PFSK-1 (cell line): ENCODE measurements at regions not wholly inside any gene's neighbourhood (a gene's known extent, or its start where the extent isn't known, plus 50 kb on each side); places are given as distances from the start of the nearest gene placed in this dataset.

Experiments used
- FOXP2 ChIP-seq: optimal IDR thresholded peaks from 2 replicates; pipeline ENCODE3; 2011; ENCODE audit warnings: borderline replicate concordance, control low read depth, inconsistent platforms; ENCODE audit not compliant: insufficient read depth; ENCODE audit errors: extremely low read length, extremely low read depth
- POLR2AphosphoS5 ChIP-seq: IDR thresholded peaks from 2 replicates; pipeline ENCODE4 v1.6.1; 2012; ENCODE audit warnings: low read depth, mild to moderate bottlenecking, control low read depth, low read length, moderate library complexity
- SIN3A ChIP-seq: IDR thresholded peaks from 2 replicates; pipeline ENCODE4 v1.6.1; 2012; ENCODE audit warnings: mild to moderate bottlenecking, low read length, moderate library complexity, borderline replicate concordance; ENCODE audit not compliant: insufficient read depth
- TAF1 ChIP-seq: IDR thresholded peaks from 2 replicates; pipeline ENCODE4 v1.6.1; 2012; ENCODE audit warnings: low read length, control low read depth, borderline replicate concordance; ENCODE audit not compliant: insufficient read depth
- TF ChIP-seq, protein P1 (sequence below), 2 experiments: IDR thresholded peaks; 2 replicates each; pipeline versions ENCODE4 v1.6.1 to v1.8.0; 2011 to 2012; ENCODE audit warnings: low read depth in 2 of 2, low read length in 2 of 2, control low read depth in 1 of 2, inconsistent platforms in 1 of 2, mild to moderate bottlenecking in 1 of 2, moderate library complexity in 1 of 2; ENCODE audit not compliant: insufficient read depth in 1 of 2

GRCh38 chr2:150063432-150063889 lies 424.0 kb downstream of the RND3 start:
- TF ChIP-seq FOXP2 = no peak
- TF ChIP-seq, protein P1, sequence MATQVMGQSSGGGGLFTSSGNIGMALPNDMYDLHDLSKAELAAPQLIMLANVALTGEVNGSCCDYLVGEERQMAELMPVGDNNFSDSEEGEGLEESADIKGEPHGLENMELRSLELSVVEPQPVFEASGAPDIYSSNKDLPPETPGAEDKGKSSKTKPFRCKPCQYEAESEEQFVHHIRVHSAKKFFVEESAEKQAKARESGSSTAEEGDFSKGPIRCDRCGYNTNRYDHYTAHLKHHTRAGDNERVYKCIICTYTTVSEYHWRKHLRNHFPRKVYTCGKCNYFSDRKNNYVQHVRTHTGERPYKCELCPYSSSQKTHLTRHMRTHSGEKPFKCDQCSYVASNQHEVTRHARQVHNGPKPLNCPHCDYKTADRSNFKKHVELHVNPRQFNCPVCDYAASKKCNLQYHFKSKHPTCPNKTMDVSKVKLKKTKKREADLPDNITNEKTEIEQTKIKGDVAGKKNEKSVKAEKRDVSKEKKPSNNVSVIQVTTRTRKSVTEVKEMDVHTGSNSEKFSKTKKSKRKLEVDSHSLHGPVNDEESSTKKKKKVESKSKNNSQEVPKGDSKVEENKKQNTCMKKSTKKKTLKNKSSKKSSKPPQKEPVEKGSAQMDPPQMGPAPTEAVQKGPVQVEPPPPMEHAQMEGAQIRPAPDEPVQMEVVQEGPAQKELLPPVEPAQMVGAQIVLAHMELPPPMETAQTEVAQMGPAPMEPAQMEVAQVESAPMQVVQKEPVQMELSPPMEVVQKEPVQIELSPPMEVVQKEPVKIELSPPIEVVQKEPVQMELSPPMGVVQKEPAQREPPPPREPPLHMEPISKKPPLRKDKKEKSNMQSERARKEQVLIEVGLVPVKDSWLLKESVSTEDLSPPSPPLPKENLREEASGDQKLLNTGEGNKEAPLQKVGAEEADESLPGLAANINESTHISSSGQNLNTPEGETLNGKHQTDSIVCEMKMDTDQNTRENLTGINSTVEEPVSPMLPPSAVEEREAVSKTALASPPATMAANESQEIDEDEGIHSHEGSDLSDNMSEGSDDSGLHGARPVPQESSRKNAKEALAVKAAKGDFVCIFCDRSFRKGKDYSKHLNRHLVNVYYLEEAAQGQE (IDR thresholded peaks at IDR 0.05; ENCODE audit: insufficient read depth in 1 of 2, low read depth in 2 of 2, low read length in 2 of 2) = no peak
- no peak for TF ChIP-seq TAF1
- no peak for TF ChIP-seq POLR2AphosphoS5
- no peak for TF ChIP-seq SIN3A

DNA sequence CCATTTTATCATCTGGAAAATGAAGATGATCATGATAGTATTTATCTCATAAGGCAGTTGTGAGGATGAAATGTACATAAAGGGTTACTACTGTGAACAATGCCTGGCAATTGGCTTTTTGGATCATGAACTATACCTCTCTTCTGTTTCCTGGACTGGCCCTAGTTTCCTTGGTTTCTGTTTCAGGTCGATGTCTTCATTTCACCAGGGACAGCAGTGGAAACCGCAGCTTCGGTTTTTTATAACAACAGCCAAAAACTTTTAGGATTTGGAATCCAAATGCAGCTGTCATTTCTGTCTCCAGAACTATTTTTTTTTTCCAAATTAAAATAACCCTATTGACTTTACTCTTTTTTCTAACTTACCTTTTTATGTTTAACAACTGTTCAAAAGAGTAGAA lies 425.1 kb downstream of the RND3 start:
- TF ChIP-seq POLR2AphosphoS5 (no peak), SIN3A (no peak), FOXP2 (no peak), TAF1 (no peak)
- TF ChIP-seq, protein P1 (IDR thresholded peaks at IDR 0.05; ENCODE audit: insufficient read depth in 1 of 2, low read depth in 2 of 2, low read length in 2 of 2) = no peak

DNA sequence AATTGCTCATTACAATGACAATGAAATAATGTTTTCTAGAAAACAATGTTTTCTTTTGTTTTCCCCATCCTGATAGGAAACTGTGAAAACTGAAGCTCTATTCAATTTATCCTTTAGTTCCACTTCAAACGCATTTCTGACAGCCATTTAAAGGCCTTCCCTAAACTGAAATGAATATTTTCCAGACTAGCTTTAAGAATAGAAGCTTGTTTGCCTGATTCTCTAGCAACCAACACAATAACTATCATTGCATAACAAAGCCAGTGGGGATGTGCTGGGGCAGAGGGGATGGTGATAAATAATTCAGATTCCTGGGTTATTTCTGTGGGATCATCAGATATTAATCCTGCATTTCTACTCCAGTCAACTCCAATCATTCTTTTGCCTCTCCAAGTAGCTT lies 427.1 kb downstream of the RND3 start:
- TF ChIP-seq FOXP2 (no peak), TAF1 (no peak), POLR2AphosphoS5 (no peak), SIN3A (no peak)
- TF ChIP-seq, protein P1 (IDR thresholded peaks at IDR 0.05; ENCODE audit: insufficient read depth in 1 of 2, low read depth in 2 of 2, low read length in 2 of 2) = no peak

GRCh38 chr2:150052457-150052856 lies 435.0 kb downstream of the RND3 start:
- TF ChIP-seq FOXP2 (no peak), TAF1 (no peak), POLR2AphosphoS5 (no peak), SIN3A (no peak)
- TF ChIP-seq, protein P1 (IDR thresholded peaks at IDR 0.05; ENCODE audit: insufficient read depth in 1 of 2, low read depth in 2 of 2, low read length in 2 of 2) = no peak

- TF ChIP-seq TAF1 = no peak
- no peak for TF ChIP-seq POLR2AphosphoS5
- no peak for TF ChIP-seq FOXP2
- TF ChIP-seq, protein P1 (IDR thresholded peaks at IDR 0.05; ENCODE audit: insufficient read depth in 1 of 2, low read depth in 2 of 2, low read length in 2 of 2) = no peak
- no peak for TF ChIP-seq SIN3A
These were observed 436.5 kb downstream of the RND3 start for GRCh38 chr2:150051004-150051403.
